ENCODE measurements at regions not wholly inside any gene's neighbourhood (a gene's known extent, or its start where the extent isn't known, plus 50 kb on each side); places are given as distances from the start of the nearest gene placed in this dataset.
A peak's percentile ranks its signal among the peaks of the same experiment; 100 is the strongest.

DNA sequence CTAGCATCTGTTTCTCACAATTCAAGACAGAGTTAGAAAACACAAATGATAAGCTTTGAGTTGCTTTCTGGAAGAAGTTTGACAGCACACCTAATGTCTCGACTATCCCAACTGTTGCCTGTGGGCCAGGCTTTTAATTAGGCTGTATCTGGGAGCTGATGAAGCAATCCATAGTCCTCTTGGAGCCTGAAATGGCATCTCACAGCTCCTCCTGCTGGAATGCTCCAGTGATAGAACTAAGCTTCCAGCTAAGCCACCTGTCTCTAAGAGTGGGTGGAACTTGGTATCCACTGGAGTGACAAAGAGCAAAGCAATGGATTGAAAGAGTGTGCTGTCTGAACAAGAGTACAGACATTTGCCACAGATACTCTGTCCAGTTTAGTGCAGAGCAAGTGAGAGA, 605.3 kb upstream of the NR5A2 start:
- no peak overlapping the region for H3K4me2 ChIP-seq (ENCODE audit: low read length)
- H3K9ac ChIP-seq (ENCODE audit: low read length), result no peak overlapping the region
- H3K18ac ChIP-seq (ENCODE audit: low read length), result no peak overlapping the region
- no peak overlapping the region for H3K14ac ChIP-seq (ENCODE audit: low read length)
- H4K91ac ChIP-seq (ENCODE audit: low read depth, low read length), result no peak overlapping the region
- H4K12ac ChIP-seq (ENCODE audit: low read depth, low read length), result no peak overlapping the region
- no peak overlapping the region for H4K8ac ChIP-seq (ENCODE audit: low read depth, low read length)
- no peaks in the 10 kb centered on the region for H3K9me3 ChIP-seq (ENCODE audit: insufficient read depth, low read depth, low read length)
- no peaks in the 10 kb centered on the region for H3K4me1 ChIP-seq (ENCODE audit: control insufficient read depth in 1 of 2, insufficient read depth in 2 of 2, low read length in 2 of 2)
- H2AFZ ChIP-seq (ENCODE audit: insufficient read depth, low read length, poor library complexity), result no peak overlapping the region
- no peak overlapping the region for H3K27ac ChIP-seq (ENCODE audit: low read depth, low read length)
- H2BK120ac ChIP-seq (ENCODE audit: insufficient read depth, low read length, poor library complexity), result no peak overlapping the region
- no peak overlapping the region for H3K4ac ChIP-seq (ENCODE audit: low read depth, low read length)
- no peaks in the 10 kb centered on the region for H3K27me3 ChIP-seq (ENCODE audit: insufficient read depth, low read length)
- H3K4me3 ChIP-seq (ENCODE audit: low read depth, low read length), result no peak overlapping the region
- H3K79me2 ChIP-seq (ENCODE audit: control insufficient read depth, insufficient read depth, low read length, poor library complexity), result no peaks in the 10 kb centered on the region
- no peak overlapping the region for H2BK12ac ChIP-seq (ENCODE audit: low read length)
- peak; percentile 6 to 50 for DNase-seq
- WGBS (ENCODE audit: extremely low coverage, insufficient coverage, insufficient read length), result no CpG with 5 or more reads among the region's 1 CpG
- no peak overlapping the region for H3K23ac ChIP-seq (ENCODE audit: low read length)
- H3K79me1 ChIP-seq (ENCODE audit: low read length), result no peaks in the 10 kb centered on the region
- no peaks in the 10 kb centered on the region for H3K36me3 ChIP-seq (ENCODE audit: control insufficient read depth in 1 of 2, insufficient read depth in 2 of 2, low read length in 2 of 2)
- no peak overlapping the region for H2AK5ac ChIP-seq (ENCODE audit: low read length)
- no peak overlapping the region for H2BK5ac ChIP-seq (ENCODE audit: low read depth, low read length, poor library complexity)

DNA sequence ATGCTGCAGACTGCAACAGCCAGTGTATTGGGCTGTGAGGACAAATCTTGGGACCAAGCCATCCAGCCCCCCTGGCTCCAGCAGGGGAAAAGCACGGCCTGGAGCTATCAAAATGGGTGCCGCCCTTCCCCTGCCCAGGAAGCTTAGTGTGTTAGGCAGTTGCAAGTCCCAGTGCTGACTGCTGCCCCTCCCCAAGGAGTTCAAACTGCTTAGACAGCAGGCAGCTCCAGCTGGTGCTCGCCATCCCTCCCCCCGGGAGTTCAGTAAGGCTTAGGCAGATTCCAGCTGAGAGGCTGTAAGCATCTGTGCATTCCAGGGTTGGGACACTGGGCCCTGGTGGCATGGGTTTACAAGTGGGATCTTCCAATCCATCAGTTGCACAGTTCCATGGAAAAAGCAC, 579.6 kb upstream of the NR5A2 start:
- no peak overlapping the region for H2AK5ac ChIP-seq (ENCODE audit: low read length)
- H2AFZ ChIP-seq (ENCODE audit: insufficient read depth, low read length, poor library complexity), result no peak overlapping the region
- no peak overlapping the region for H3K23ac ChIP-seq (ENCODE audit: low read length)
- no peak overlapping the region for H3K14ac ChIP-seq (ENCODE audit: low read length)
- H3K79me1 ChIP-seq (ENCODE audit: low read length), result no peaks in the 10 kb centered on the region
- H3K27ac ChIP-seq (ENCODE audit: low read depth, low read length), result no peak overlapping the region
- H3K4me1 ChIP-seq (ENCODE audit: control insufficient read depth in 1 of 2, insufficient read depth in 2 of 2, low read length in 2 of 2), result no peaks in the 10 kb centered on the region
- H3K18ac ChIP-seq (ENCODE audit: low read length), result no peak overlapping the region
- H4K8ac ChIP-seq (ENCODE audit: low read depth, low read length), result no peak overlapping the region
- no CpG with 5 or more reads among the region's 4 CpGs for WGBS (ENCODE audit: extremely low coverage, insufficient coverage, insufficient read length)
- no peak overlapping the region for H4K12ac ChIP-seq (ENCODE audit: low read depth, low read length)
- H3K4ac ChIP-seq (ENCODE audit: low read depth, low read length), result no peak overlapping the region
- no peak overlapping the region for H2BK12ac ChIP-seq (ENCODE audit: low read length)
- H2BK120ac ChIP-seq (ENCODE audit: insufficient read depth, low read length, poor library complexity), result no peak overlapping the region
- H3K9me3 ChIP-seq (ENCODE audit: insufficient read depth, low read depth, low read length), result no peaks in the 10 kb centered on the region
- no peaks in the 10 kb centered on the region for H3K36me3 ChIP-seq (ENCODE audit: control insufficient read depth in 1 of 2, insufficient read depth in 2 of 2, low read length in 2 of 2)
- H3K9ac ChIP-seq (ENCODE audit: low read length), result no peak overlapping the region
- no peak overlapping the region for H3K4me3 ChIP-seq (ENCODE audit: low read depth, low read length)
- H3K4me2 ChIP-seq (ENCODE audit: low read length), result no peak overlapping the region
- H2BK5ac ChIP-seq (ENCODE audit: low read depth, low read length, poor library complexity), result no peak overlapping the region
- H3K79me2 ChIP-seq (ENCODE audit: control insufficient read depth, insufficient read depth, low read length, poor library complexity), result no peaks in the 10 kb centered on the region
- DNase-seq, result peak in 1 of 2 donors; percentile 21
- H4K91ac ChIP-seq (ENCODE audit: low read depth, low read length), result no peak overlapping the region
- no peaks in the 10 kb centered on the region for H3K27me3 ChIP-seq (ENCODE audit: insufficient read depth, low read length)

DNA sequence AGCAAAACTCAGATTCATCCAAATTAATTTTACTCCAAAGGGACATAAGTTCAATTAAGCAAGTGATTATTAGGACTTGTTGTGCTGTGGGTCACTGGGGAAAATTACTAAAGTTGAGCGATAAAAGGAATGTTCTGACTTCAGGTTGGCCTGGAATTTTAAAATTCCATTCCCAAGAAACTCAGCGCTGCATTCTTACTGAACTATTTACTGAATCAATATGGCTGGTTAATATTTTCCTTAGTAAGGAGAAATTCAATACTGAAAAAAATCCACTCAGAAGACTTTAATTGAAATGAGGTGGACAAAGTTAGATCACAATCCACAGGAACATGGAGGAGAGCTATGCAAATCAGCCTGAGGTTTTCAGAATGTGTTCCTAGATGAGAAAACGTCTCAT, 578.9 kb upstream of the NR5A2 start:
- WGBS (ENCODE audit: extremely low coverage, insufficient coverage, insufficient read length), result no CpG with 5 or more reads among the region's 3 CpGs

DNA sequence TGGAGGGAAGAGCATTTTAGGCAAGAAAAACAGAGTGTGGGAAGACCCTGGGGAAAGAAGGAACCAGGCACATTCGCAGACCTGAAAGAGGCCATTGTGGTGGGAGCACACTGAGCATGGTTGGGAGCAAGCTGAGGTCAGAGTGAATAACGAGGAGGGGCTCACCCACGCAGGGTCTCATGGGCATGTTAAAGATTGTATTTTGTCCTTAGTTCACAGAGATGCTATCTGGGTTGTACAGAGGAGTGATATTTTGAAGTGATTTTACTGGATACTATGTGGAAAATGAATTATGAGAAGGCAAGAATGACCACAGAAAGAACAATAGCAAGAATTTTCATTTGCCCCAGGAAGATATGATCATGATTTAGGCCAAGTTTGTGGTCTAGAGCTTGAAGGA, 578.3 kb upstream of the NR5A2 start:
- H3K18ac ChIP-seq (ENCODE audit: low read length), result no peak overlapping the region
- no peak overlapping the region for H3K4ac ChIP-seq (ENCODE audit: low read depth, low read length)
- no CpG with 5 or more reads among the region's 3 CpGs for WGBS (ENCODE audit: extremely low coverage, insufficient coverage, insufficient read length)
- no peak overlapping the region for H3K4me2 ChIP-seq (ENCODE audit: low read length)
- no peak overlapping the region for H2BK5ac ChIP-seq (ENCODE audit: low read depth, low read length, poor library complexity)
- no peak overlapping the region for H3K14ac ChIP-seq (ENCODE audit: low read length)
- H4K91ac ChIP-seq (ENCODE audit: low read depth, low read length), result no peak overlapping the region
- no peaks in the 10 kb centered on the region for H3K9me3 ChIP-seq (ENCODE audit: insufficient read depth, low read depth, low read length)
- no peaks in the 10 kb centered on the region for H3K27me3 ChIP-seq (ENCODE audit: insufficient read depth, low read length)
- no peak overlapping the region for H2AK5ac ChIP-seq (ENCODE audit: low read length)
- H3K79me1 ChIP-seq (ENCODE audit: low read length), result no peaks in the 10 kb centered on the region
- H4K8ac ChIP-seq (ENCODE audit: low read depth, low read length), result no peak overlapping the region
- no peak overlapping the region for H3K27ac ChIP-seq (ENCODE audit: low read depth, low read length)
- no peak overlapping the region for H2BK120ac ChIP-seq (ENCODE audit: insufficient read depth, low read length, poor library complexity)
- no peak overlapping the region for H3K4me3 ChIP-seq (ENCODE audit: low read depth, low read length)
- no peak overlapping the region for H2AFZ ChIP-seq (ENCODE audit: insufficient read depth, low read length, poor library complexity)
- H3K36me3 ChIP-seq (ENCODE audit: control insufficient read depth in 1 of 2, insufficient read depth in 2 of 2, low read length in 2 of 2), result no peaks in the 10 kb centered on the region
- H4K12ac ChIP-seq (ENCODE audit: low read depth, low read length), result no peak overlapping the region
- no peaks in the 10 kb centered on the region for H3K4me1 ChIP-seq (ENCODE audit: control insufficient read depth in 1 of 2, insufficient read depth in 2 of 2, low read length in 2 of 2)
- no peak overlapping the region for H2BK12ac ChIP-seq (ENCODE audit: low read length)
- no peak for DNase-seq
- no peak overlapping the region for H3K9ac ChIP-seq (ENCODE audit: low read length)
- H3K23ac ChIP-seq (ENCODE audit: low read length), result no peak overlapping the region
- no peaks in the 10 kb centered on the region for H3K79me2 ChIP-seq (ENCODE audit: control insufficient read depth, insufficient read depth, low read length, poor library complexity)

More for the DNA sequence above, 578.9 kb upstream of the NR5A2 start:
- H3K9me3 ChIP-seq (ENCODE audit: insufficient read depth, low read depth, low read length), result no peaks in the 10 kb centered on the region
- H2AFZ ChIP-seq (ENCODE audit: insufficient read depth, low read length, poor library complexity), result no peak overlapping the region
- no peak overlapping the region for H3K4me2 ChIP-seq (ENCODE audit: low read length)
- H3K27ac ChIP-seq (ENCODE audit: low read depth, low read length), result no peak overlapping the region
- no peak overlapping the region for H3K4ac ChIP-seq (ENCODE audit: low read depth, low read length)
- no peaks in the 10 kb centered on the region for H3K79me2 ChIP-seq (ENCODE audit: control insufficient read depth, insufficient read depth, low read length, poor library complexity)
- H3K18ac ChIP-seq (ENCODE audit: low read length), result no peak overlapping the region
- no peaks in the 10 kb centered on the region for H3K36me3 ChIP-seq (ENCODE audit: control insufficient read depth in 1 of 2, insufficient read depth in 2 of 2, low read length in 2 of 2)
- H3K4me3 ChIP-seq (ENCODE audit: low read depth, low read length), result no peak overlapping the region
- no peak overlapping the region for H2BK5ac ChIP-seq (ENCODE audit: low read depth, low read length, poor library complexity)
- H3K27me3 ChIP-seq (ENCODE audit: insufficient read depth, low read length), result no peaks in the 10 kb centered on the region
- no peak overlapping the region for H3K23ac ChIP-seq (ENCODE audit: low read length)
- H2BK12ac ChIP-seq (ENCODE audit: low read length), result no peak overlapping the region
- no peaks in the 10 kb centered on the region for H3K4me1 ChIP-seq (ENCODE audit: control insufficient read depth in 1 of 2, insufficient read depth in 2 of 2, low read length in 2 of 2)
- no peak overlapping the region for H3K9ac ChIP-seq (ENCODE audit: low read length)
- H4K12ac ChIP-seq (ENCODE audit: low read depth, low read length), result no peak overlapping the region
- no peak overlapping the region for H2AK5ac ChIP-seq (ENCODE audit: low read length)
- H3K79me1 ChIP-seq (ENCODE audit: low read length), result no peaks in the 10 kb centered on the region
- H4K8ac ChIP-seq (ENCODE audit: low read depth, low read length), result no peak overlapping the region
- H2BK120ac ChIP-seq (ENCODE audit: insufficient read depth, low read length, poor library complexity), result no peak overlapping the region
- DNase-seq, result peak; percentile 18 to 72
- no peak overlapping the region for H4K91ac ChIP-seq (ENCODE audit: low read depth, low read length)
- no peak overlapping the region for H3K14ac ChIP-seq (ENCODE audit: low read length)

Measured in trophoblast cell (in vitro differentiated cells and primary cell).